Stimulated activated CD4-positive, alpha-beta T cell treated with anti-CD3 and anti-CD28 coated beads, Interleukin-2, amount 100 ng/mL, for 48 hours (primary cell): ENCODE measurements at regions not wholly inside any gene's neighbourhood (a gene's known extent, or its start where the extent isn't known, plus 50 kb on each side); places are given as distances from the start of the nearest gene placed in this dataset.

Experiments
- DNase-seq, 2 donors: peaks; one replicate each; pipeline ENCODE4 v3.0.0-alpha.2; 2020

DNA sequence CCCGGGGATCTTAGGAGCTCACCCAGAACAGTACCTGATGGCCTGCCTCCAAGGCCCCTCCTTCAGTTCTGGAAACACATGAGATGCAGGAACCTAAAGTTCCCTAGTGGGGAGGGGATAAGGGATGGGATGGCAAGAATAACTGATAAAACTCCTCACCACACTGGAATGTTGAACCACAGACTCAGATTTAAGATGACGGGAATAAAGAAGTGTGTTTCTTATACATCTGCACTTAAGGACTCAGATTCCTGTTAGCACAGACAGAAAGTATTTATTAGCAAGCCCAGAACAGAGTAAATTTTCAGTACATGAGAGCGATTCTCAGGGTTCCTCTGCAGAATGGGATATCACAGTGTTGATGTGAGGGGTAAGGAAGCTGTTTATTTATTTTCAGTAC, 245.2 kb downstream of the TLE3 start:
- DNase-seq: no peak

DNA sequence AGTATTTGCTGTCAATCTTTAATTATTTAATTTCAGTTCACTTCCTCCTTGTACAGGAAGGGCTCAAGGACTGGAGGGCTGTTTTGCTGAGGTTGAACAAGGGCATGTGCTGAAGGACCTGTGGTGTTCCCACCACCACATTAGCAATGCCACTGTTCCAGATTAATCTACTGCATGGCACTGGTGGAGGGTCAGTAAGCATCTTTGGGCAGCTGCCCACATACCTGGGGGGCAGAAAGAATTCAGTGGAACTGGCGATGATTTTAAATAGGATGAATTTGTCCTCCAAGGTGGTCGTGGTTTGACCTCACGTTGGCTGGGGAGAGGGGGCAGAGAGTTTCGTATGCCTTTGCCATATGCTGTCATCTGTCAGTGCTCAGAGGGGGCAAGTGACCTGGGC, 244.8 kb downstream of the TLE3 start:
- DNase-seq: no peak

DNA sequence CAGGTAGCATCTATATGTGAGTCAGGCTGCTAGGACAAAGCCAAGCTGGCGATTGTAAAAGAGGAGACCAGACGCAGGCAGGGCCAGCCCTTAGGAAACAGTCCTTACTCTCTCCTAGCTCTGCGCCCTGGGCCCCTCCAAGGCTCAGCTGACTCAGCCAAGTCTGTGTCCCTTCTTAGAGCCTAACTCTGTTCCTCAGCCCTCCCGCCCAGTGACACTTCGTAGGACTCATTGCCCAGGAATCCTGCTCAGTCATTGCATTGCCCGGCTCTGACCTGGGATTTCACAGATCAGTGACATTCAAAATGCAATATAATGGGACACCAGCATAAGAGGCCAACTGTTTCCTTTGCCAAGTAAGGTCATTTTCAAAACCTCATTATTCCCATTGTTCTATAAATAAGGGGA, 244.2 kb downstream of the TLE3 start:
- no peak for DNase-seq

DNA sequence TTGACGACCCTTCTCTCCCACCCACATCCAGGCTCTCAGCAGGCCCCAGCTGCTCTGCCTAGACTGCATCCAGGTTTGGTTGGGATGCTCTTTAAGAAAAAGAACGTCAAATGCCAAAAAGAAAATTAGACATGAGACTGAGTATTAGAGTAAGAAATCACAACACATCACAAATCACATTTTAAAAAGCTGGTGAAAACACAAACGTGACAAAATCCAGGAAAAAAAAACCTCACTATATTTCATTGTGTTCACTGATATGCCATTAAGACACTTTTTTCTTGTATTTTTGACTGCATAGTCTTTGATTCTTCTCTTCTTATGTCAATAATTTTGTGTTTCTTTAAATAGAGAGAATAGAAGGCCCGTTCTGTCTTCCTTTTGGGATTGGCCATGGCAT, 243.7 kb downstream of the TLE3 start:
- DNase-seq: no peak

DNA sequence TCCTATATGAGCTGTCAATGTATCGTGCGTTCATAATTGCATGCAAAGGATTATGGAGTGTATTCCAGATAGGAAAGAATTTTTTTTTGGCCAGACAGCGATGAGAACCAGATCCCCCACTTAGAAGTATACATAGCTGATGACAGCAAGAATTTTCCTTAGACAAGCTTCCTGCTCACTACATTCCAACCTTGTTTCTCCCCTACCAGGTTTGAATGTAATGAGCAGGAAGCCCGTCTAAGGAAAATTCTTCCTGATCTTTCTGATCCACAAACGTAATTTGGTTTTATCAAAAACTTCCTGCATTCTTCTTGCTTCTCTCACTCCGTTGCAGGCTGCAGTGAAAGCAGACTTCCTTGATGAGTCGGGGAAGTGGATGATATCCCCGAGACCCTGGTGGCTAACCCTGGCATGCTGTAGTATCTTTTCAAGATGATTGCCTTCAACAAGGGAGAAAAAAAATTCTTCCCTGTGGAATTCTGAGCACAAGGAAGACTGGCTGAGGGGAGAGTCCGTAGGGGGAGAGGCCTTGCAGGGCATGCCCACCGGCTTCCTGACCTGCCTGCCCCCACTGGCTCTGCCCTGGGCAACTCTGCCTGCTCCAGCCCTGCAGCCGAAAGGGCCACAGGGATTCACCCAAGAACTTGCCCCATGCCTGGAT, 243.1 kb downstream of the TLE3 start:
- DNase-seq: no peak

DNA sequence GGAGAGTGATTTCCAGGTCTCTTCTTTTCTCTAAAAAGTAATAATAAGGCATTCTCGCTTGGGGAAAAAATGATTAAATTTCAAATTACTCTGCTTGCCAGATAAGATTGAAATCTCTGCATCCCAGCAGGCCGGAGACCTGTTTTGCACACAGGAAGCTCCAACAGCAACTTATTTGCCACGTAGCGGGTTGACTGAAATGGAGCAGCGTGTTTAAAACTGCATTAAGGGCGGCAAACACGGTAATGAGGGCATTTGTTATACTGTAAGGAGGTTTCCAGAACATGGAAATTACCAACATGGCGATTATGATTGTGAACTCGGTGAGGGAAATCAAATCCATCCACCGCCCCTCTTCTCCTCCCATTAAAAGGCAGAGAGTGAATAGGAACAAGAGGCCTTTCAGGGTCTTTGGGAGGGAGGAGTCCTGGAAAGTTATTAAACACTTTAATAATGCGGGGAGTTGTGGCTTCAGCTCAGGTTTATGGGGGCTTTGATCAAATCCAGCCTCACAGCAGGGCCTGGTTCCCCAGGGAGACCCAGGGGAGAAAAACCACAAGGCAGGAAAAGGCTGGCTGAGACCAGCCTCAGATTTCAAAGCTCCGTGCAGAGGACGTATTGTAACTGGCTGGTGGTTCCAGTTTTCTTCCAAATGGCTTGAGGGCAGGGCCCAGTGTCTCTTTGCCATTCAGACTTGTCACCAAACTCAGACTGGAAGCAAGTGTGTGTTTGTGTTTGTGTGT, 242.3 kb downstream of the TLE3 start:
- no peak for DNase-seq

DNA sequence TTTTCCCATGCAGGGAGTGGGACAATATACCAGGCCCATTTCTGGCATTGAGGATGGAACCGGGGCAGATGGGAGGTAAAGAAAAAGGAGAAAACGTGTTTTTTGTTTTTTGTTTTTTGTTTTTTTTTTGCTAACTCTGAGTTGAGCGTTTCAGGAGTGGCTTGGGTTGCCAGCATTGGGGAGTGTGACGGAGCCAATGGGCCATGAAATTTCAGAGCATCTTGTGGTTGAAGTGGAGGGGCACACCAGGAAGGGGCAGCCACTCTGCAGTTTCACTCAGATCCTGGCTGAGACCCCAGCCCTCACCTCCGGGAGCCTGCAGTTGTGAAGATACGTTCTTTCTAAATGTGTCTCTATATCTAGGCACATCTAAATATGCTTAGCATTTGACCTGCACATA, 240.5 kb downstream of the TLE3 start:
- no peak for DNase-seq

DNA sequence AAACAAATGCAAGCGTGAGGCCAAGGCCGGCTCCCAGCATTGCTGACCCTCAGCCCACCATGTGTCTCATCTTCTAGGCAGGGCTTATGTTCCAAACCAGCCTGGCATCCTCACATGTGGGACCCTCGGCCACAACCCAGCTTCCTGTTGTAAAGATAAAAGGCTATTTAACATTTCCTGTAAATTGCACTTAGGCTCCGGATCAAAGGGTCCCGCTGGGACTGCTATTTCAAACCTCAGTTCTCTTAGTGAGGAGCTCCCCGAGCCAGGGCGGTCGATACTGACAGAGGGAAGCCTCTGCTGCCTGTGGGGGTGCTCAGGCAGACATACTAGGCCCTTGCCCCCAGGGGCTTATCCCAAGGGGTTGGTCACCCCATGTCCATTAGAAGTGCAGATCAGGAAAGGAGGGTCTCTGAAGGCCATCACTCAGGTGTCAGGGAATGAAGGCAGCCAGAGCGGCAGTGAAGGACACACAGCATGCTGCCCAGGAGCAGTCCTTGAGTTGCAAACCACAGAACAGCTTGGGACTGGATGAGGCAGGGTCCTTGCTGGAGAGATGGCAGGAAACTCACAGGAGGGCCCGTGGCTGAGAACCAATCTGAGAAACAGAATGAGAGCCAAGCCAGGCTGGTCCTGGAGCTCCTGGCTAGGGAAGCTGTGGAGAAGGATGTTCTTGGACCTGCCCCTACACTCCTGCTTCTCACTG, 239.9 kb downstream of the TLE3 start:
- no peak for DNase-seq

DNA sequence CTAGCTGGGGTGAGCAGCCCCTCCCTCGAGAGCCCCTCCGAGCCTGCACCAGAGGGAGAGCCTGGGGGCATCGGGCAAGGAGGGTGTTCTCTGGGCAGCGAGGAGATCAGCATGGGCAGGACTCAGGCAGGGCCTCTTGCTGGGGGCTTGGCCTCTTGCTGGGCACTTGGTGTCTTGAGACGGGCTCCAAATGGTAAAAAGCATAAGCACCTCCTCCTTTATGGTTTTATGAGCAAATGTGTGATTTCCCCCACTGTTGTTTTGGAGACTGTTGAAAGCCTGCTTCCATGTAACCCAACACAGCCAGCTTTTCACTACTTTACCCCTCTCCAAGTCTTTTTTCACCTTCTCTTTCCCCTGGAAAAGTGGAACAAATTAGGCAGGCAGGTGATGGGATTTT, 239.3 kb downstream of the TLE3 start:
- DNase-seq: no peak

DNA sequence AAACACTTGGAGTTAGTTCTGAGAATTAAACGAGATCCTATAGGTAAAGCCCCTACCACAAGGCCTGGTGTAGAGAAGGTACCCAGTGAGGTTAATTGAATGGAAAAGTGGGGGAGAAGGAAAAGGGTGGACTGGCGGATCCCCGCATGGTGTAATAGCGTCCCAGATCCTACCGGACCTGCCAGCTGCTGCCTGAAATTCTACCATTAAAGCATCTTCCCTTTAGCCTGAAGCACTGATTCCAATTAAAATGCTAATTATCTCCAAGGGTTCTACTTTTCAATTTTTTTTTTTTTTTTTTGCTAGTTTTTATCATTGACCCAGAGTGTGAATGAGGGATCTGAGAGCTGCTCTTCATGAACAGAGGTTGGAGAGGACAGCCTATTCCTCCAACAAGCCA, 237.9 kb downstream of the TLE3 start:
- DNase-seq: no peak

DNA sequence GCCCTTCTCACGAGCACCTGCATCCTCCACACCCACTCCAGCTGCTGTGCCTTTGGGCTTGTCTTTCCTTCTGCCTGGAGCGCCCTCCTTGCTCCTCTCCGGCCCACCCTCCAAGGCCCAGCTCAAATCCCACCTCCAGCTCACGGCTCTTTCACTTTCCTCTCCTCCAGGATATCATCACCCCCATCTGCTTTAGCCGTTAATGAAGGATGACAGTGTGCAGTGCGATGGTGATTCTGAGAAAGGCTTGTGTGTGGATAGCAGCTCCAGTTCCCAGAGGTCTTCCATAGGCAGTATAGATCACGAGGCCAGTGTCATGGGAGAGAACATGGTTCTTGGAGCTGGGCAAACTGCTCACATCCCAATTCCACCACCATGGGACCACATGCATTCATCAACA, 237.4 kb downstream of the TLE3 start:
- DNase-seq: no peak

DNA sequence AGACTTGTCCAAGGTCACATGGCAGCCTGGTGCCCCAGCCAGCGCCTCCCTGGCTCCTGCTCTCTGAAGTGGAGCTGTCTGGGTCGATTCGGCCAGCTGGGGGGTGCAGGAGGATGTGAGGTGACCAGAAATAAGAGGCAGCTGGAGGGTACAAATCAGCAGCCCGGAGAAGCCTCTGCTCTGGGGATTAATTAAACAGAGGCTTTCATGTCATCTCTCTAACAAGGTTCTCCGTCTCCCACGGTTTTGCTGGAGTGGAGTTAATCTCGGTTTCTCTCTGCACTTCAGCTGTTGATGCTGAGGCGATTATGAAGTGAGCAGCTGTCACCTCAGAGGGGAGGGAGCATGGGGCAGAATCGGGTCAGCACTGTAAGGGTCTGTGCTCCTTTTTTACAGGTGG, 236.8 kb downstream of the TLE3 start:
- DNase-seq: no peak

DNA sequence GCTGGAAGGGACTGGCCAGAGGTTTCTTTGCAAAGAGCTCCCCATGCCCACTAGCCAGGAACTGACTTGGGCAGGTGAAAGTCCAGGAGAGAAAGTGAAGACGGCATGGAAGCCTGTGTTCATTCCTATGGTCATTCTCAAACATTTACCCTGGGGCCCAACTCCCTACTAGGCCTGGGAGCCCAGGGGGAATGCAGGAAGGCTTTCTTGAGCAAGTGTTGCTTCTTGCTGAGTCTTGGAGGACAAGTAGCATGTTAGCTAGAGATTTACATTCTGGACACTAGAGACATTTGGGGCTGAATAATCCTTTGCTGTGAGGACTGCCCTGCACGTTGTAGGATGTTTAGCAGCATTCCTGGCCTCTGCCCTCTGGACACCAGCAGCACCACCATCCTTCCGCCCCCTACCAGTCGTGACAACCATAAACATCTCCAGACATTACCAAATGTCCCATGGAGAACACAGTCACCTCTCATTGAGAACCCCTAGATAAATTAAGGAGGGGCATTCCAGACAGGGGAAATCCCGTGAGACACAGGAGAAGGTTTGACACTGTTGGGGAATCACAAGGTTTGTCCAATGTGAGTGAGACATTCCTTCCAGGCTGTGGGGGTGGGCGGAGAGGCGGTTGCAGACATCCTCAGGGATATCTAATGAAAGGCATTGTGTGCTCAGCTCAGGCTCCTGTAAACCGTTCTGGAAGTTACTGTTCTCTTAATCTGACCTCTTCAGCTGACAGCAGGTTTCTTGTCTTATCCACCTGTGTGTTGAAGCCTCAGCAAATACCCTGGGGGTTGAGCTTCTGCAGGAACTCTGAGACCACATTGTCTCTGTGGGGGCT, 236.2 kb downstream of the TLE3 start:
- no peak for DNase-seq

DNA sequence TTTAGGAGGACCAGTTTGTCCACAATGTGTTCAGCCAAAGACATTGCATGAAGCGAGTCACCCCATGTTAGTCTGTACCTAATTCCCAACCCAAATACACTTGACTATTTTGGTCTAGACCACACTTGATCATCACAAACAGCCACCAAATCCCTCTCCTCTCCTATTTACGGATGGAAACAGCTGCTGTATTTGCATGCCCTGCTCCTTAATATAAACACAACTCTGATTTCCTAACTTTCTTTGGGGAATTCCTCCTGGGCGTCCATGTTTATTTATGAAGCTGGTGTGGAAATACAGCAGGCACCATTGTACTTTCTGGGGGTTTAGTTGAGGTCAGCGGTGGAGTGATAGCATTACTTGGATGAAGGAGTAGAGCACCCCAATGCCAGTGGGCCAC, 235.2 kb downstream of the TLE3 start:
- DNase-seq: no peak

DNA sequence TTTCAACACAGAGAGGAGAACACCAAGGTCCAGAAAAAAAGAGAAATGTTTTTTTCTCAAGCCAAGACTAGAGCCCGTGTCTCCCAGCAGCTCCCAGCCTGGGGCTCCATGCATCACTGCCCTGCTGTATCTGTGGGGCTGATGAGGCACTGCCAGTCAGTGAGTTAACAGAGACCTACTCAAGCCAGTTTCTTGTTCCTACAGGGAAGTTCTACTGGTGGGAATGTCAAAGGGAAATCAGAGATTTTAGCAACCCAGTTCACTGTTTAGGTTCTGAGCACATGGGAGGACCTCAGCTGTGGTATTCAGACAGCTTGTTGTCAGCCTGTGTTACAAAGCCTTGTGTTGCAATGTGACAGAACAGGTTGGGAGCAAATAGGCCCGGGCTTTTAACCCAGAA, 234.3 kb downstream of the TLE3 start:
- no peak for DNase-seq

DNA sequence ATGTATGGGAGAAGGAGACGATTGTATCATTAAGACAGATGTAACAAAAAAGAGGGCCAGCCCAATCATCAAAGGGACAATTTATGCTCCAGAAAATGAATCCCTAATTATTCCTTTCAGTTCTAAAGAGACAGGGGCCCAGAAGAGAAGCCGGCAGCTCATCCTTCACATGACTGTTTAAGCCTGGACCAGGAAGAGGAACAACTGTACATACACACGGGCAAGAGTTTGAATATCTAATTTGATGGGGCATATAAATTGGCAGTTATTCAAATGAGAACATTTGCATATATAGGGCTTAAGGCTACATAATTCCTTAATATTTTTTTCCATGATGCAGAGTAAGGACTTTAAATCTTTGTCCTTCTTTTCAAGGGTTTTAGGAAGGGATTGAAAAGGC, 232.3 kb downstream of the TLE3 start:
- no peak for DNase-seq

DNA sequence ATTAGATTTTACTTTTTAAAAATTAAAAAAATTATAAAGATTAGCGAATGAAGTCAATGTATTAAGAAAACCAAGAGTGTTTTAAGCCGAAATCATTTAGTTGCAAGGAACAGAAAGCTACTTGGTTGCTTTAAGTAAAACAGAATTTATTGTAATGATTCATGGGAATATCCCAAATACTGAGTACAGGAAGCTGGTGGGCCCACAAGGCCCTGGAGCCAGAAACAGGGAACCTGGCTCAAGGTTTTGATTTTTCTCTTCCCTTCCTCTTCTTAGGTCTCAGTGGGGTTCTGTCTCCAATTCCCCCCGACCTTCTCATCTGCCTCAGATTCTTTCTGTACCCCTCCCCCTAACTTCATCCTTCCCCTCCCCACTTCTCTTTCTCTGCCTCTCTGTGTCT, 229.0 kb downstream of the TLE3 start:
- no peak for DNase-seq

DNA sequence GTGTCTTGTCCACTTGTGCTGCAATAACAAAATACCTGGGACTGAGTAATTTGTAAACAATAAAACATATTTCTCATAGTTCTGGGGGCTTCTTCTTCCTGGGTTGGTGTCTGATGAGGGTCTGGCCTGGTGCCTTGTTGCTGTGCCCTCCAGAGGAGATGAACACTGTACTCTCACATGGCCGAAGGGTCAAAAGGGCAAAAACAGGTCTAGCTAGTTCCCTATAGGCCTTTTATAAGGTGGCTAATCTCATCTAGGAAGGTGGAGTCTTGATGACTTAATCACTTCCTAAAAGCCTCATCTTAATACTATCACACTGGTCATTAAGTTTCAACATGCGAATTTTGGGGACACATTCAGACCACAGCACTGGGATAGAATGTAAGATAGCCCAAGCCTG, 228.4 kb downstream of the TLE3 start:
- no peak for DNase-seq

DNA sequence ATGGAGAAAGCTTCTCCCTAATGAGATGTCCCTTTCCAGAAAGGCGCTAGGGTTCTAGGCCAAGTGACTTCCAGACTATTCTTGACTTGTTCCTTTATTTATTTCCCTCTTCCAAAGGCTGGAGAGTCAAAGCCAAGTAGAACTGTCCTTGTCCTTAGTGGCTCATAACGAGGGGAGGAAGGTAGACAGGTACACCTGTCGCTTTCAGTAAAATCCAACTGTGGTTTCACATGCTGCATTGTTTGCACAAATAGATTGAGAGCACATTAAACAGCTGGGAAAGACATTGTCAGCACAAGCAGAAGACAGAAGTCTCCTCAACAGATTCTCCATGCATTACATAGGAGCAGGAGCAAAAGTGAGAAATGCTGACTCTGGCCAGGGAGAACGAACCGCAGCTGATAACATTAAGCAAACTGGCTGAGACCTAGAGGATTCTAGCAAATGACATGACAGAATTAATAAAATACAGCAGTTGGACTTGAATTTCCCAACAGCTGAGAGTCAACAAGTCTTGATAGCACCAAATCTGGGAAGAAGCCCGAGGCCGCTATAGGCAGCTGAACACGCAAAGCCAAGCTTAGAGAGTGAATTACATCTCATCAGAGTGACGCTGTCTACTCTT, 227.7 kb downstream of the TLE3 start:
- no peak for DNase-seq

DNA sequence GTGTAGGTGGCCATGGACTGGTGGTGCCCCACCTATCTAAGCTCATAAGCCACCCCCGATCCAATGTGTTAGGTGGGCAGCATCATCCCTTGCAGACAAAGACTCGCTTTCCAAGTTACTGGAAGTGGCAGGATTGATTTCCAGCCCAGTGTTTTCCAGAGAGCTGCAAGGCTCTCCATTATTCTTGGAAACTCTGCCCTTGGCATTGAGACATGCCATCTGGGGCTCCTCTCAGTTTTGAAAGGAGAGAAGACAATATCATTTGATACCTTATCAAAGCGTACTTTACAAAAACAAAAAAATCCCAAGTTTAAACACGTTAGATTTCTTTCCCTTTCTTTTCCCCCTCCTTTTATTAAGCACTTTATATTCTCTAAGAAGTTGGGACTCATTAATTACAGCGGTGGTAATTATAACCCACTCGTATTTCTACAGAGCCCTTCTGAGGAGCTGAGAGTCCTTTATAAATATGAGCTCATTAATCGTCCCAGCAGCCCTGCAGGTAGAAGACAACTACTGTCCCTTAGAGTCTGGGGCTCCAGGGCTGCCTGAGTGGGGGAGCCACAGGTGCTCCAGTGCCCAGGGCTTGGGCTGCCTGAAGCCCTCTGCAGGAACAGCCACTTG, 226.1 kb downstream of the TLE3 start:
- DNase-seq: no peak

DNA sequence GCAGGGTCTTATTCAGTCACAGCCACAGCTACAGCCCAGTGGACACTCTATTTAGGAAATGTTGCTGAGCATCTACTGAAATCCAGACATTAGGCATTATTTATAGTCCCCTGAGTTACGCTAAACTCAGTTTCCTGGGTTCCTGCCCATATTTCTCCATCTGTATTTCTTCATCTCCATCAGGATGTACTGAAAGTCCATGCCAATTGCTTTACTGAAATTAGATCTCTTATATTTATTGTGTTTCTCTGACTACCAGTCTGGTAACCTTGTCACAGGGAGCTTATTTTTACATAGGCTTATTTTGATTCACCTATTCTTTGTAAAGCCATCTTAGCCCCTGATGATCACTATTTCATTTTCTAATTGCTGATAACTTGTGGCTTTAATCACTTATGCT, 223.9 kb downstream of the TLE3 start:
- no peak for DNase-seq

DNA sequence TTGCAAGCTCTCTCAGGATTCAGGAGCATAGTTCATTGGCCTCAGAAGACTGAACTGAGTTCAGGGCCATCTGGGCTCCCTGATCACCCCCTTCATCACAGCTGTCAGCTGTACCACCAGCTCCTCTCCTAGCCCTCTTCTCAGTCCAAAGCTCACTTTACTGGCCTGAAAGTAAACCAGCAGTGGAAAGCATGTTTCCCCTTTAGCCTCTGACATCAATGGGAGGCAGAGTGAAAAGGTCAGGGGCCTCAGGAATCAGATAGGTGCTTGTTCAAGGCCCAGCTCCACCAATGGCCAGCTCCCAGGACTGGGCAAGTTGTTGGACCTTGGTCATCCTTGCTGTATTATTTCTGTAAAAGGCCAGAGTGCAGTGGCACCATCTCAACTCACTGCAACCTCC, 223.4 kb downstream of the TLE3 start:
- DNase-seq: no peak
